ENCODE measurements at regions not wholly inside any gene's neighbourhood (a gene's known extent, or its start where the extent isn't known, plus 50 kb on each side); places are given as distances from the start of the nearest gene placed in this dataset.

DNA sequence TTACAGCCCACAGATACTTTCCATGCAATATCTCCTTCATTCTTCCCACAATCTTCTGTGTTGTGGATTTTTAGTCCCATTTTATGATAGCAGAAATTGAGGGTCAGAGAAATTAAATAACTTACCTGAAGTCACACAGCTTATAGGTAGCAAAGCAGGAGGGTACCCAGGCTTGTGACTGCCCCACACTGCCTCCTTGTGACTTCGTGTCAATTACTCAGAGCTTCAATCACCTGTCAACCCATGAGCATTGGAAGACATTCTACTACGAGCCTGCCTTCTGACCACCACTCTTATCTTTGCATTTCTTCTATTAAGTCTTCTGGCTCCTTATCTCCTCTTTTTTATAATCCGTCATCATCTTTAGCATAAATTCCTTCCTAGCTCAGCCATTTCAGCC lies 71.6 kb upstream of the NRSN1 start:
- no peak for DNase-seq
- ATAC-seq: no peak
- Mint-ChIP-seq H3K27me3 (no peaks in the 10 kb centered on the region), H3K9me3 (ENCODE audit: low read depth) (peaks cover 2% of the 10 kb centered on the region), H3K36me3 (no peaks in the 10 kb centered on the region), H3K27ac (no peak overlapping the region), H3K4me1 (no peaks in the 10 kb centered on the region), H3K4me3 (no peak overlapping the region)
- CTCF ChIA-PET: no interaction called here

GRCh38 chr6:24056567-24056966 lies 69.4 kb upstream of the NRSN1 start:
- Mint-ChIP-seq H3K4me3 (no peak overlapping the region), H3K4me1 (no peaks in the 10 kb centered on the region), H3K36me3 (no peaks in the 10 kb centered on the region), H3K9me3 (ENCODE audit: low read depth) (peaks cover 2% of the 10 kb centered on the region), H3K27me3 (no peaks in the 10 kb centered on the region), H3K27ac (no peak overlapping the region)
- ATAC-seq: no peak
- no peak for DNase-seq
- CTCF ChIA-PET: no interaction called here

GRCh38 chr6:24057030-24057429 lies 69.0 kb upstream of the NRSN1 start:
- Mint-ChIP-seq H3K9me3 (ENCODE audit: low read depth) (peaks cover 2% of the 10 kb centered on the region), H3K27me3 (no peaks in the 10 kb centered on the region), H3K4me1 (no peaks in the 10 kb centered on the region), H3K36me3 (no peaks in the 10 kb centered on the region), H3K4me3 (no peak overlapping the region), H3K27ac (no peak overlapping the region)
- no peak for ATAC-seq
- DNase-seq: no peak
- CTCF ChIA-PET: no interaction called here

- no peak for DNase-seq
- H3K36me3 Mint-ChIP-seq: no peaks in the 10 kb centered on the region
- CTCF ChIA-PET: no interaction called here
- no peak overlapping the region for H3K27ac Mint-ChIP-seq
- peaks cover 2% of the 10 kb centered on the region for H3K9me3 Mint-ChIP-seq (ENCODE audit: low read depth)
- ATAC-seq: no peak
- no peaks in the 10 kb centered on the region for H3K4me1 Mint-ChIP-seq
- no peaks in the 10 kb centered on the region for H3K27me3 Mint-ChIP-seq
- no peak overlapping the region for H3K4me3 Mint-ChIP-seq
Observed at GRCh38 chr6:24060982-24061754, 64.8 kb upstream of the NRSN1 start.

- ATAC-seq (no peak), DNase-seq (no peak)
- Mint-ChIP-seq H3K4me3 (no peak overlapping the region), H3K27ac (no peak overlapping the region), H3K36me3 (no peaks in the 10 kb centered on the region), H3K27me3 (no peaks in the 10 kb centered on the region), H3K4me1 (no peaks in the 10 kb centered on the region), H3K9me3 (ENCODE audit: low read depth) (peaks cover 2% of the 10 kb centered on the region)
- CTCF ChIA-PET: no interaction called here
Observed at GRCh38 chr6:24064106-24064505, 61.9 kb upstream of the NRSN1 start.

- ATAC-seq (no peak), DNase-seq (no peak)
- Mint-ChIP-seq H3K9me3 (ENCODE audit: low read depth) (peaks cover 2% of the 10 kb centered on the region), H3K4me1 (no peaks in the 10 kb centered on the region), H3K36me3 (no peaks in the 10 kb centered on the region), H3K27ac (no peak overlapping the region), H3K27me3 (no peaks in the 10 kb centered on the region), H3K4me3 (no peak overlapping the region)
- CTCF ChIA-PET: interaction anchor here (0.6 kb wide), 1 partner anchor 196 kb away, joined by 3 read pairs; no protein-coding TSS in a partner anchor
Observed at GRCh38 chr6:24064832-24065231, 61.2 kb upstream of the NRSN1 start.

DNA sequence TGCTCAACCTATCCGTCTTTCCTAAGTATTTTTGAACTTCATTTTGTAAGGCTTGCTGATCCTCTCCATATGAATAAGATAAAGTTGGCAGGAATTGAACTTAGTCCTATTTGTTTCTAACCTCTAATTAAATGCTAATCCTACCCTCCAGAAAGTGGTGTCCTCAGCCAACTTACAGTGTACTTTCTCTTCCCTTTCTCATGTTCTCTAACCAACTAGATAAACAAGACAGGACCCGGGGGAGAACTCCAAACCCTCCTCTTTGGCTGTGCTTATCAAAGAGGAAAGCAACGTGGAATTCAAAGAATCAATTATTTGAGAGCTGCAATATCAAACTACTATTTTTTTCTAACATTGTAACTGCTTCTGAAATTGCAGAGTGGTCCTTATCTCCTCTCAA lies 56.5 kb upstream of the NRSN1 start:
- no peaks in the 10 kb centered on the region for H3K27me3 Mint-ChIP-seq
- ATAC-seq (no peak), DNase-seq (no peak)
- H3K9me3 Mint-ChIP-seq (ENCODE audit: low read depth): peaks cover 2% of the 10 kb centered on the region
- no peaks in the 10 kb centered on the region for H3K4me1 Mint-ChIP-seq
- H3K4me3 Mint-ChIP-seq: no peak overlapping the region
- CTCF ChIA-PET: no interaction called here
- H3K27ac Mint-ChIP-seq: no peak overlapping the region
- no peaks in the 10 kb centered on the region for H3K36me3 Mint-ChIP-seq

- CTCF ChIA-PET: no interaction called here
- Mint-ChIP-seq H3K27me3 (no peaks in the 10 kb centered on the region), H3K9me3 (ENCODE audit: low read depth) (no peaks in the 10 kb centered on the region), H3K27ac (no peak overlapping the region), H3K4me3 (no peak overlapping the region), H3K36me3 (no peaks in the 10 kb centered on the region), H3K4me1 (no peaks in the 10 kb centered on the region)
- DNase-seq: no peak
- no peak for ATAC-seq
Observed at GRCh38 chr6:24072038-24072746, 53.8 kb upstream of the NRSN1 start.

- Mint-ChIP-seq H3K36me3 (no peaks in the 10 kb centered on the region), H3K4me1 (no peaks in the 10 kb centered on the region), H3K9me3 (ENCODE audit: low read depth) (no peaks in the 10 kb centered on the region), H3K27me3 (no peaks in the 10 kb centered on the region), H3K27ac (no peak overlapping the region), H3K4me3 (no peak overlapping the region)
- no peak for ATAC-seq
- DNase-seq: no peak
- CTCF ChIA-PET: no interaction called here
Observed at GRCh38 chr6:24076011-24076410, 50.0 kb upstream of the NRSN1 start.

All from activated CD8-positive, alpha-beta memory T cell treated with anti-CD3 and anti-CD28 coated beads, Interleukin-2, amount 10 ng/mL, durations not matched to agents 7 days and 5 days (primary cell).